Esophagus muscularis mucosa (tissue), 4 donors: ENCODE measurements at regions not wholly inside any gene's neighbourhood (a gene's known extent, or its start where the extent isn't known, plus 50 kb on each side); places are given as distances from the start of the nearest gene placed in this dataset.

Experiments
- DNase-seq: peaks from one replicate; pipeline ENCODE4 v3.0.0-alpha.2; 2017; ENCODE audit errors: extremely low spot score
- H3K27ac ChIP-seq, 4 donors: fragments of 200-600 bp; sonication (generic); replicated peaks in 1 of 4; 1 replicate in 3 of 4; 2 replicates in 1 of 4; pipeline ENCODE4 v1.5.1; 2016 to 2019; ENCODE audit warnings: mild to moderate bottlenecking in 1 of 4
- H3K27me3 ChIP-seq, 4 donors: fragments of 200-600 bp; sonication (generic); one replicate each; pipeline versions ENCODE4 v1.5.1 to v1.6.0; 2016 to 2019
- H3K36me3 ChIP-seq, 4 donors: fragments of 200-600 bp; sonication (generic); one replicate each; pipeline ENCODE4 v1.5.1; 2016 to 2019
- H3K4me1 ChIP-seq, 4 donors: fragments of 200-600 bp; sonication (generic); one replicate each; pipeline ENCODE4 v1.5.1; 2016 to 2019
- H3K4me3 ChIP-seq, 4 donors: fragments of 200-600 bp; sonication (generic); 1 replicate in 2 of 4; 2 replicates in 2 of 4; pipeline ENCODE4 v1.5.1; 2016 to 2019; ENCODE audit warnings: mild to moderate bottlenecking in 4 of 4, moderate library complexity in 1 of 4
- H3K9me3 ChIP-seq, 4 donors: fragments of 200-600 bp; sonication (generic); 1 replicate in 3 of 4; 2 replicates in 1 of 4; pipeline ENCODE4 v1.5.1; 2016 to 2019
- CTCF ChIP-seq, 3 experiments: fragments of 200-600 bp in 2 of 3; fragments of 450-650 bp in 1 of 3; sonication (generic) in 2 of 3; IDR thresholded peaks; one replicate each; pipeline ENCODE4 v1.5.1; 2017 to 2019; ENCODE audit warnings: antibody characterized with exemption in 3 of 3, mild to moderate bottlenecking in 2 of 3, moderate library complexity in 1 of 3
- EP300 ChIP-seq: sonication (generic); formaldehyde crosslinking; IDR thresholded peaks from one replicate; pipeline ENCODE4 v1.6.1; 2017; ENCODE audit warnings: antibody characterized with exemption
- POLR2A ChIP-seq: fragments of 450-650 bp; IDR thresholded peaks from one replicate; pipeline ENCODE4 v1.6.1; 2017; ENCODE audit warnings: antibody characterized with exemption, moderate library complexity, mild to moderate bottlenecking, low read depth
- POLR2AphosphoS5 ChIP-seq, 2 donors: sonication (generic); formaldehyde crosslinking; IDR thresholded peaks; one replicate each; pipeline ENCODE4 v1.6.1; 2017; ENCODE audit warnings: antibody characterized with exemption in 2 of 2
- WGBS: methylation state at CpG from one replicate; pipeline ENCODE4 v1.1.5; 2018; 5-methylcytosine and 5-hydroxymethylcytosine counted together
- intact Hi-C: fragments of 100-400 bp; cut with DNase I; formaldehyde crosslinking; loops from one replicate; pipeline ENCODE4 v1.15.1; 2023

- TF ChIP-seq CTCF (IDR thresholded peaks at IDR 0.05) (no peak), POLR2AphosphoS5 (IDR thresholded peaks at IDR 0.05) (no peak), POLR2A (no peak), EP300 (no peak)
- intact Hi-C loops: no loop called here
- 60% methylated on average over 1 of the region's 1 CpG for WGBS
- no peak for DNase-seq
- Histone ChIP-seq H3K36me3 (no peaks in the 10 kb centered on the region), H3K27ac (no peak overlapping the region), H3K4me3 (no peak overlapping the region), H3K4me1 (no peaks in the 10 kb centered on the region), H3K9me3 (no peaks in the 10 kb centered on the region), H3K27me3 (no peaks in the 10 kb centered on the region)
These were observed 195.4 kb downstream of the MACC1 start for GRCh38 chr7:20021831-20022230.

GRCh38 chr7:20021066-20021465 lies 196.1 kb downstream of the MACC1 start:
- no peaks in the 10 kb centered on the region for H3K9me3 ChIP-seq
- H3K27ac ChIP-seq: no peak overlapping the region
- H3K4me3 ChIP-seq: no peak overlapping the region
- no peaks in the 10 kb centered on the region for H3K4me1 ChIP-seq
- intact Hi-C loops: no loop called here
- no peaks in the 10 kb centered on the region for H3K36me3 ChIP-seq
- TF ChIP-seq POLR2A (no peak), POLR2AphosphoS5 (IDR thresholded peaks at IDR 0.05) (no peak), EP300 (no peak), CTCF (IDR thresholded peaks at IDR 0.05) (no peak)
- no peaks in the 10 kb centered on the region for H3K27me3 ChIP-seq
- DNase-seq: no peak

DNA sequence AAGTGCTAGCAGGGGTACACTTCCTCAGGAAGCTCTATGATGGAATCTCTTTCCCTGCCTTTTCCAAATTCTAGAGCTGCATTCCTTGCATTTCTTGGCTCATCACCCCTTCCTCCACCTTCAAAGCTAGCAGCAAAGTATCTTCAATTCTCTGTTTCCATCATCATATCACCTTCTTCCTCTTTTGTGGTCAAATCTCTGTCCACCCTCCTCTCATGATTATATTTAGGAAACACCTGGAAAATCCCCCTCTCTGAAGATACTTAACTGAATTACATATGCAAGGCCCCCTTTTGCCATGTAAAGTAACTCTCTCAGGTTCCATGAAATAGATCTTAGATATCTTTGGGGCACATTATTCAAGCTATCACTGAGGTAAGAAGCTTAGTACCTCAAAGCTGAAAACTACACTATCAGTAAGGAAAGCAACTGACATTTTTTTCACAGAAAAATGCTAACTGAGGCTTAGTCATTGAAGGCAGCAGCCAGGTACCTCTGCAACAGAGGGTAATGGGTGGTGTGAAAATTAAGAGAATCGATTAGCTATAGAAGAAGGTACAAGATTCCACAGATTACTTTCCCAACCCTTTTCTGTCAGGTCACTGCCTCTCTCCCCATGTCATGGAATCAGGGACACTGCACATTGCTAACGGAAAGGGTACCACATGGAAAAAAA lies 197.3 kb downstream of the MACC1 start:
- intact Hi-C loops: no loop called here

DNA sequence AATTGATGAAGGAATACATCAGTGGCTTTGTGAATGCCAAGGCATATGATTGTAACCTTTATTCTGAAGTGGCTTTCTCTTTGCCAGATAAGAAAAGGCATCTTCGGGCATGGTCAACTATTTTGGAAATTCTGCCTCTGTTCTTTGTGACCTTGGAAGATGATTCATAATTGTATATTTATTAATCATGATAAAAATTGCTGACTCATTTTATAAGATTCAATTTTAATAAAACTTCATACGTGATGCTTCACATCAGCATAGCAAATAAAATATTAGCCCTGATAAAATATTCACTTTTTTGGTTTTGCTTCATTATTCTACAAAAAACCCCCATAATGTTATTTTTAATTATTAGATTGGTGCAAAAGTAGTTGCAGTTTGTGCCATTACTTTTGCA lies 200.5 kb downstream of the MACC1 start:
- H3K4me1 ChIP-seq: no peaks in the 10 kb centered on the region
- no peaks in the 10 kb centered on the region for H3K9me3 ChIP-seq
- H3K4me3 ChIP-seq: no peak overlapping the region
- no peaks in the 10 kb centered on the region for H3K27me3 ChIP-seq
- no peak for DNase-seq
- H3K36me3 ChIP-seq: no peaks in the 10 kb centered on the region
- TF ChIP-seq CTCF (IDR thresholded peaks at IDR 0.05): no peak
- WGBS: 87% methylated on average over 2 of the region's 2 CpGs
- intact Hi-C loops: no loop called here
- H3K27ac ChIP-seq: no peak overlapping the region

More for the DNA sequence above, 197.3 kb downstream of the MACC1 start:
- Histone ChIP-seq H3K4me1 (no peaks in the 10 kb centered on the region), H3K9me3 (no peaks in the 10 kb centered on the region), H3K4me3 (no peak overlapping the region), H3K36me3 (no peaks in the 10 kb centered on the region), H3K27me3 (no peaks in the 10 kb centered on the region), H3K27ac (no peak overlapping the region)
- DNase-seq: no peak
- no peak for TF ChIP-seq CTCF (IDR thresholded peaks at IDR 0.05)
- no peak for TF ChIP-seq EP300
- TF ChIP-seq POLR2A: no peak
- no peak for TF ChIP-seq POLR2AphosphoS5 (IDR thresholded peaks at IDR 0.05)
- WGBS: 87% methylated on average over 2 of the region's 2 CpGs

GRCh38 chr7:20013536-20013935 lies 203.6 kb downstream of the MACC1 start:
- intact Hi-C loops: no loop called here
- Histone ChIP-seq H3K9me3 (no peaks in the 10 kb centered on the region), H3K4me3 (no peak overlapping the region), H3K36me3 (no peaks in the 10 kb centered on the region), H3K27me3 (no peaks in the 10 kb centered on the region), H3K27ac (no peak overlapping the region), H3K4me1 (no peaks in the 10 kb centered on the region)
- TF ChIP-seq POLR2A: no peak
- no peak for TF ChIP-seq POLR2AphosphoS5 (IDR thresholded peaks at IDR 0.05)
- TF ChIP-seq EP300: no peak
- no peak for TF ChIP-seq CTCF (IDR thresholded peaks at IDR 0.05)
- no peak for DNase-seq
- 69% methylated on average over 6 of the region's 6 CpGs for WGBS
